Pancreas (tissue), 10 donors: ENCODE measurements at regions not wholly inside any gene's neighbourhood (a gene's known extent, or its start where the extent isn't known, plus 50 kb on each side); places are given as distances from the start of the nearest gene placed in this dataset.
A peak's percentile ranks its signal among the peaks of the same experiment; 100 is the strongest.

ENCODE experiments used
- ATAC-seq, 4 donors: fragments of 200-7000 bp; cut with Tn5 transposase; one replicate each; pipeline versions ENCODE4 v1.8.0 to v1.9.1; 2020; ENCODE audit warnings: mild to moderate bottlenecking in 4 of 4, moderate library complexity in 4 of 4
- DNase-seq, 6 donors: peaks; one replicate each; pipeline ENCODE4 v3.0.0-alpha.2; 2020
- FAIRE-seq: peaks from 2 replicates; lab custom pipeline; 2012; peaks lifted over from hg19 to GRCh38; lab: Jason Lieb, UNC
- H3K27ac ChIP-seq, 4 donors: fragments of 200-600 bp; sonication (generic); 1 replicate in 3 of 4; 2 replicates in 1 of 4; pipeline versions ENCODE4 v1.5.0 to v1.8.0; 2020
- H3K27me3 ChIP-seq, 4 donors: fragments of 200-600 bp; one replicate each; pipeline ENCODE4 v1.8.0; 2021
- H3K36me3 ChIP-seq, 3 donors: fragments of 200-600 bp; sonication (generic) in 1 of 3; one replicate each; pipeline versions ENCODE4 v1.5.0 to v1.8.0; 2020 to 2021
- H3K4me1 ChIP-seq, 3 donors: fragments of 200-600 bp; one replicate each; pipeline ENCODE4 v1.8.0; 2021
- H3K4me3 ChIP-seq, 4 donors: fragments of 200-600 bp; sonication (generic) in 2 of 4; one replicate each; pipeline versions ENCODE4 v1.5.0 to v1.8.0; 2020 to 2021
- H3K9me3 ChIP-seq, 4 donors: fragments of 200-600 bp; one replicate each; pipeline ENCODE4 v1.8.0; 2021
- CTCF ChIP-seq, 4 donors: fragments of 200-600 bp; sonication (generic) in 3 of 4; IDR thresholded peaks; one replicate each; pipeline versions ENCODE4 v1.5.0 to v1.8.0; 2021; ENCODE audit warnings: antibody characterized with exemption in 4 of 4
- WGBS, 2 donors: extraction: QIAGEN DNeasy Blood & Tissue Kit; methylation state at CpG; one replicate each; pipeline ENCODE4 v1.1.7; 2013; 5-methylcytosine and 5-hydroxymethylcytosine counted together
- intact Hi-C, 3 donors: fragments of 100-400 bp; cut with DNase I; formaldehyde crosslinking; loops; one replicate each; pipeline versions ENCODE4 v1.11.1 to v1.14.2; 2022
- donor health status: healthy with polysubstance abuse.
- donor health status: DM: no; HTN: no; CAD: no; lungs with moderate emphysema.
- donor health status: DM: no; HTN: no; CAD: no.
- donor health status: control.
- donor health status: control.
- donor health status: Bipolar disorder and iron deficiency.
- donor health status: DM: yes; HTN: yes; CAD: no.
- donor health status: DM: no; HTN: no; CAD: no.
- donor health status: DM: no; HTN: no; CAD: no.
- donor health status: DM: yes; HTN: yes; CAD: no.

GRCh38 chr14:100392356-100392755 is 69.2 kb downstream of the SLC25A47 start:
- ATAC-seq (no peak), FAIRE-seq (no peak), DNase-seq (no peak)
- no peaks in the 10 kb centered on the region for H3K9me3 ChIP-seq
- no peaks in the 10 kb centered on the region for H3K36me3 ChIP-seq
- 87 to 92% methylated on average over 11 of the region's 11 CpGs for WGBS, 2 donors
- no peaks in the 10 kb centered on the region for H3K27me3 ChIP-seq
- H3K4me1 ChIP-seq: peaks cover 8 to 15% (median 14%) of the 10 kb centered on the region in 3 donors
- no peak overlapping the region for H3K4me3 ChIP-seq
- intact Hi-C loops: no loop called here
- TF ChIP-seq CTCF (IDR thresholded peaks at IDR 0.05): no peak
- no peak overlapping the region for H3K27ac ChIP-seq

GRCh38 chr14:100393362-100393761 is 70.2 kb downstream of the SLC25A47 start:
- H3K4me3 ChIP-seq: no peak overlapping the region
- ATAC-seq (peak in 2 of 4 donors; percentile 3 to 31), DNase-seq (no peak), FAIRE-seq (no peak)
- TF ChIP-seq CTCF (IDR thresholded peaks at IDR 0.05): no peak
- 56 to 63% methylated on average over 10 of the region's 10 CpGs for WGBS, 2 donors
- H3K27me3 ChIP-seq: no peaks in the 10 kb centered on the region
- peaks cover 8 to 24% (median 14%) of the 10 kb centered on the region in 3 donors for H3K4me1 ChIP-seq
- no peak overlapping the region for H3K27ac ChIP-seq
- intact Hi-C loops: no loop called here
- no peaks in the 10 kb centered on the region for H3K36me3 ChIP-seq
- no peaks in the 10 kb centered on the region for H3K9me3 ChIP-seq

- no peak for TF ChIP-seq CTCF (IDR thresholded peaks at IDR 0.05)
- 97 to 98% methylated on average over 11 of the region's 11 CpGs for WGBS, 2 donors
- intact Hi-C loops: no loop called here
- DNase-seq (no peak), ATAC-seq (no peak), FAIRE-seq (no peak)
- Histone ChIP-seq H3K36me3 (no peaks in the 10 kb centered on the region), H3K4me1 (peaks cover 3 to 31% (median 8%) of the 10 kb centered on the region in 3 donors), H3K9me3 (no peaks in the 10 kb centered on the region), H3K27ac (no peak overlapping the region), H3K4me3 (no peak overlapping the region), H3K27me3 (no peaks in the 10 kb centered on the region)
These were observed 71.0 kb downstream of the SLC25A47 start for GRCh38 chr14:100393906-100394732.

GRCh38 chr14:100394886-100395672 is 71.9 kb downstream of the SLC25A47 start:
- DNase-seq (no peak), ATAC-seq (no peak), FAIRE-seq (no peak)
- intact Hi-C loops: no loop called here
- H3K36me3 ChIP-seq: no peaks in the 10 kb centered on the region
- H3K4me1 ChIP-seq: peaks cover 0 to 27% (median 5%) of the 10 kb centered on the region in 3 donors
- H3K4me3 ChIP-seq: no peak overlapping the region
- TF ChIP-seq CTCF (IDR thresholded peaks at IDR 0.05): no peak
- H3K27ac ChIP-seq: no peak overlapping the region
- no peaks in the 10 kb centered on the region for H3K27me3 ChIP-seq
- 90 to 95% methylated on average over 14 of the region's 14 CpGs for WGBS, 2 donors
- H3K9me3 ChIP-seq: no peaks in the 10 kb centered on the region
